GM23338 (cell line): ENCODE measurements at regions not wholly inside any gene's neighbourhood (a gene's known extent, or its start where the extent isn't known, plus 50 kb on each side); places are given as distances from the start of the nearest gene placed in this dataset.

Experiments
- ATAC-seq: fragments of 200-7000 bp; cut with Tn5 transposase; 3 replicates; pipeline ENCODE4 v1.9.1; 2020
- DNase-seq: peaks from one replicate; pipeline ENCODE4 v3.0.0-alpha.2; 2015; ENCODE audit warnings: low spot score
- H2AFZ ChIP-seq: fragments of 200-600 bp; sonication (generic); 2 replicates; pipeline ENCODE4 v1.8.0; 2016; ENCODE audit warnings: antibody characterized with exemption, mild to moderate bottlenecking, moderate library complexity
- H3F3A ChIP-seq: fragments of 200-600 bp; sonication (generic); replicated peaks from 2 replicates; pipeline ENCODE4 v1.8.0; 2017; ENCODE audit warnings: antibody characterized with exemption, mixed run types, low read depth
- H3K27ac ChIP-seq: fragments of 200-600 bp; sonication (generic); 2 replicates; pipeline ENCODE4 v1.6.1; 2016; ENCODE audit warnings: low read depth
- H3K27me3 ChIP-seq: fragments of 200-600 bp; sonication (generic); 2 replicates; pipeline ENCODE4 v1.8.0; 2016; ENCODE audit warnings: mild to moderate bottlenecking, mixed run types, moderate library complexity; ENCODE audit not compliant: insufficient read depth
- H3K36me3 ChIP-seq: fragments of 200-600 bp; sonication (generic); 2 replicates; pipeline ENCODE4 v1.8.0; 2016; ENCODE audit warnings: mild to moderate bottlenecking; ENCODE audit not compliant: insufficient read depth
- H3K4me1 ChIP-seq: fragments of 200-600 bp; sonication (generic); 2 replicates; pipeline ENCODE4 v1.8.0; 2016; ENCODE audit warnings: mild to moderate bottlenecking, moderate library complexity; ENCODE audit not compliant: insufficient read depth
- H3K4me2 ChIP-seq: fragments of 200-600 bp; sonication (generic); 2 replicates; pipeline ENCODE4 v1.7.1; 2017; ENCODE audit warnings: mixed run types
- H3K4me3 ChIP-seq: fragments of 200-600 bp; sonication (generic); 2 replicates; pipeline ENCODE4 v1.6.1; 2016; ENCODE audit warnings: mixed run types
- H3K79me2 ChIP-seq: fragments of 200-600 bp; sonication (generic); replicated peaks from 2 replicates; pipeline ENCODE4 v1.8.0; 2017; ENCODE audit warnings: mild to moderate bottlenecking; ENCODE audit not compliant: insufficient read depth
- H3K9me2 ChIP-seq: fragments of 200-600 bp; sonication (generic); 2 replicates; pipeline ENCODE4 v1.8.0; 2017; ENCODE audit not compliant: insufficient read depth
- H4K20me1 ChIP-seq: fragments of 200-600 bp; sonication (generic); replicated peaks from 2 replicates; pipeline ENCODE4 v1.8.0; 2017; ENCODE audit warnings: mild to moderate bottlenecking; ENCODE audit not compliant: insufficient read depth
- H3K27ac Mint-ChIP-seq: 2 replicates; pipeline ENCODE4 v1.8.0; 2020; ENCODE audit warnings: inconsistent platforms, mild to moderate bottlenecking, moderate library complexity, mixed read lengths
- H3K27me3 Mint-ChIP-seq: 3 replicates; pipeline ENCODE4 v1.8.0; 2022; ENCODE audit warnings: low read depth, mild to moderate bottlenecking, moderate library complexity, mixed read lengths, inconsistent platforms; ENCODE audit not compliant: insufficient read depth, poor library complexity
- H3K36me3 Mint-ChIP-seq: 3 replicates; pipeline ENCODE4 v1.8.0; 2021; ENCODE audit warnings: low read depth, mild to moderate bottlenecking, inconsistent platforms, moderate library complexity, mixed read lengths
- H3K4me1 Mint-ChIP-seq: 3 replicates; pipeline ENCODE4 v1.8.0; 2020; ENCODE audit warnings: mild to moderate bottlenecking, inconsistent platforms, mixed read lengths
- H3K4me3 Mint-ChIP-seq: 3 replicates; pipeline ENCODE4 v1.8.0; 2021; ENCODE audit warnings: moderate library complexity, mild to moderate bottlenecking, inconsistent platforms, mixed read lengths
- H3K9me3 Mint-ChIP-seq: 3 replicates; pipeline ENCODE4 v1.8.0; 2020; ENCODE audit warnings: moderate library complexity, mild to moderate bottlenecking, inconsistent platforms, mixed read lengths
- CREB1 ChIP-seq: fragments of 250-450 bp; sonication (Bioruptor Pico); IDR thresholded peaks from 2 replicates; pipeline ENCODE4 v1.5.0; 2020; ENCODE audit warnings: low read depth, mild to moderate bottlenecking, moderate library complexity
- EZH2 ChIP-seq: fragments of 200-600 bp; sonication (generic); IDR thresholded peaks from one replicate; pipeline ENCODE4 v1.8.0; 2017; ENCODE audit warnings: antibody characterized with exemption, mild to moderate bottlenecking, low read depth; ENCODE audit not compliant: unreplicated experiment
- EZH2phosphoT487 ChIP-seq: fragments of 200-600 bp; sonication (generic); IDR thresholded peaks from one replicate; pipeline ENCODE4 v1.8.1; 2018; ENCODE audit warnings: antibody characterized with exemption; ENCODE audit not compliant: unreplicated experiment
- JUNB ChIP-seq: IDR thresholded peaks from one replicate; pipeline ENCODE4 v1.6.1; 2016; ENCODE audit warnings: antibody characterized with exemption; ENCODE audit not compliant: unreplicated experiment
- NANOG ChIP-seq: IDR thresholded peaks from 2 replicates; pipeline ENCODE4 v1.6.1; 2016; ENCODE audit warnings: antibody characterized with exemption, borderline replicate concordance
- POLR2AphosphoS5 ChIP-seq: IDR thresholded peaks from 2 replicates; pipeline ENCODE4 v1.6.1; 2016; ENCODE audit warnings: antibody characterized with exemption, low read depth
- REST ChIP-seq: IDR thresholded peaks from one replicate; pipeline ENCODE4 v1.6.1; 2018; ENCODE audit warnings: antibody characterized with exemption; ENCODE audit not compliant: unreplicated experiment
- STAT1 ChIP-seq: IDR thresholded peaks from one replicate; pipeline ENCODE4 v1.6.1; 2016; ENCODE audit warnings: antibody characterized with exemption; ENCODE audit not compliant: unreplicated experiment
- ZNF114 ChIP-seq: fragments of 250-450 bp; sonication (Bioruptor Pico); IDR thresholded peaks from 2 replicates; pipeline ENCODE4 v1.5.0; 2020; ENCODE audit warnings: mild to moderate bottlenecking, moderate library complexity
- ZNF331 ChIP-seq: fragments of 250-450 bp; sonication (Bioruptor Pico); IDR thresholded peaks from 2 replicates; pipeline ENCODE4 v1.5.0; 2020; ENCODE audit warnings: low read depth, mild to moderate bottlenecking, moderate library complexity
- TF ChIP-seq, protein P1 (sequence below), 2 experiments: fragments of 200-600 bp in 1 of 2; sonication (generic) in 1 of 2; conservative IDR thresholded peaks; 2 replicates each; pipeline versions ENCODE4 v1.5.1 to v1.6.1; 2016 to 2017; ENCODE audit warnings: antibody characterized with exemption in 2 of 2, low read depth in 2 of 2, mild to moderate bottlenecking in 2 of 2, moderate library complexity in 1 of 2
- TF ChIP-seq, protein P2 (sequence below): IDR thresholded peaks from 2 replicates; pipeline ENCODE4 v1.6.1; 2016; ENCODE audit warnings: antibody characterized with exemption
- TF ChIP-seq, protein P3 (sequence below): fragments of 250-450 bp; sonication (Bioruptor Pico); IDR thresholded peaks from 2 replicates; pipeline ENCODE4 v1.5.0; 2020; ENCODE audit warnings: mild to moderate bottlenecking, moderate library complexity

DNA sequence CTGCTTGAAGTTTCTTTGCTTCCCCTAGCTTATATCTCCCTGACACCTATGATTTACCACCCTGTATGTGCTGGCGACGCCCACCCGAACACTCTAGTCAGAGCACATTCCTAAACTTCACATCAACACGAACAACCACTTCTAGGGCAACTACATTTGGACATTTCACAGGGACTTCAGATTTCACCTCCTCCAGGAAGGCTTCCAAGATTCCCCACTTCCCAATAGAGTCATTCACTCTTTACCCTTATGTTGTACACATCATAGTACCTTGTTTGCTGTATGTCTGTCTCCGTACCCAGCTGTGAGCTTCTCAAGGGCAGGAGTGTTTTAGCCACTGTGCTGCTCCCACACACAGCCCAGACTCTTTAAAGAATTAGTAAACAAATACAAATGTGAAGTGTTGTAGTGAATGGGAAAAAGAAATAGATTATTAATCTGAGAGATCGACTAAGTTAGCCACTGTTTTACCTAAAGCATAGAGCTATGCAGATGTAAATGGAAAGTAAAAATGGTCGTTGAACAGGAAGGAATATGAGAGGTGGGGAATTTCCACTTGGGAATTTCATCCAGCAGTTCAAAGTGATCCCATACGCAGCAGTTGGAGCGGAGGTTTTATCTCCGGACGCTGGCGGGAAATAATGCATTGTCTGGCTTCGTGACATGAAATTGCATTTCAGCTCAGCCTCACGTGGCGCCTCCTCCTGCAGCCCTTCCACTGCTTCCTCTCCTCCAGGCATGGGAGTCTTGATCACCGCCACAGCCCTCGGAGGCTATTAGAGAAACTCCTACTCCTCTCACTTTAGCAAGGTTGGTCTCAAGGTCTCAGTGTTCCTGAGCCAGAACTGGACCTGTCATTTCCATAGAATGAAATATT is 233.4 kb upstream of the COPS8 start:
- ATAC-seq (no peak), DNase-seq (no peak)
- Histone ChIP-seq H3K4me3 (no peak overlapping the region), H3K4me2 (no peak overlapping the region), H3K27ac (no peak overlapping the region), H3K9me2 (peaks cover 4% of the 10 kb centered on the region; the same call in 1 of the 2 replicates), H3K79me2 (no peaks in the 10 kb centered on the region), H4K20me1 (no peaks in the 10 kb centered on the region), H3K36me3 (no peaks in the 10 kb centered on the region), H3K4me1 (peaks cover 24% of the 10 kb centered on the region), H3F3A (no peaks in the 10 kb centered on the region), H2AFZ (no peak overlapping the region), H3K27me3 (no peaks in the 10 kb centered on the region)
- Mint-ChIP-seq H3K36me3 (peaks cover 13% of the 10 kb centered on the region), H3K4me3 (no peak overlapping the region), H3K4me1 (peaks cover 45% of the 10 kb centered on the region), H3K27me3 (peaks cover 26% of the 10 kb centered on the region), H3K27ac (no peak overlapping the region), H3K9me3 (peaks cover 18% of the 10 kb centered on the region; the same call in 2 of the 3 replicates)
- TF ChIP-seq, protein P1, sequence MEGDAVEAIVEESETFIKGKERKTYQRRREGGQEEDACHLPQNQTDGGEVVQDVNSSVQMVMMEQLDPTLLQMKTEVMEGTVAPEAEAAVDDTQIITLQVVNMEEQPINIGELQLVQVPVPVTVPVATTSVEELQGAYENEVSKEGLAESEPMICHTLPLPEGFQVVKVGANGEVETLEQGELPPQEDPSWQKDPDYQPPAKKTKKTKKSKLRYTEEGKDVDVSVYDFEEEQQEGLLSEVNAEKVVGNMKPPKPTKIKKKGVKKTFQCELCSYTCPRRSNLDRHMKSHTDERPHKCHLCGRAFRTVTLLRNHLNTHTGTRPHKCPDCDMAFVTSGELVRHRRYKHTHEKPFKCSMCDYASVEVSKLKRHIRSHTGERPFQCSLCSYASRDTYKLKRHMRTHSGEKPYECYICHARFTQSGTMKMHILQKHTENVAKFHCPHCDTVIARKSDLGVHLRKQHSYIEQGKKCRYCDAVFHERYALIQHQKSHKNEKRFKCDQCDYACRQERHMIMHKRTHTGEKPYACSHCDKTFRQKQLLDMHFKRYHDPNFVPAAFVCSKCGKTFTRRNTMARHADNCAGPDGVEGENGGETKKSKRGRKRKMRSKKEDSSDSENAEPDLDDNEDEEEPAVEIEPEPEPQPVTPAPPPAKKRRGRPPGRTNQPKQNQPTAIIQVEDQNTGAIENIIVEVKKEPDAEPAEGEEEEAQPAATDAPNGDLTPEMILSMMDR (conservative IDR thresholded peaks at IDR 0.05; ENCODE audit: low read depth in 2 of 2) = no peak
- TF ChIP-seq STAT1 (no peak), EZH2 (no peak), ZNF114 (CRISPR knock-in tag) (no peak), NANOG (no peak), EZH2phosphoT487 (no peak), ZNF331 (CRISPR knock-in tag) (no peak), CREB1 (CRISPR knock-in tag) (no peak), JUNB (no peak), POLR2AphosphoS5 (no peak), REST (no peak)
- TF ChIP-seq, protein P2, sequence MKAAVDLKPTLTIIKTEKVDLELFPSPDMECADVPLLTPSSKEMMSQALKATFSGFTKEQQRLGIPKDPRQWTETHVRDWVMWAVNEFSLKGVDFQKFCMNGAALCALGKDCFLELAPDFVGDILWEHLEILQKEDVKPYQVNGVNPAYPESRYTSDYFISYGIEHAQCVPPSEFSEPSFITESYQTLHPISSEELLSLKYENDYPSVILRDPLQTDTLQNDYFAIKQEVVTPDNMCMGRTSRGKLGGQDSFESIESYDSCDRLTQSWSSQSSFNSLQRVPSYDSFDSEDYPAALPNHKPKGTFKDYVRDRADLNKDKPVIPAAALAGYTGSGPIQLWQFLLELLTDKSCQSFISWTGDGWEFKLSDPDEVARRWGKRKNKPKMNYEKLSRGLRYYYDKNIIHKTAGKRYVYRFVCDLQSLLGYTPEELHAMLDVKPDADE = no peak
- TF ChIP-seq, protein P3, sequence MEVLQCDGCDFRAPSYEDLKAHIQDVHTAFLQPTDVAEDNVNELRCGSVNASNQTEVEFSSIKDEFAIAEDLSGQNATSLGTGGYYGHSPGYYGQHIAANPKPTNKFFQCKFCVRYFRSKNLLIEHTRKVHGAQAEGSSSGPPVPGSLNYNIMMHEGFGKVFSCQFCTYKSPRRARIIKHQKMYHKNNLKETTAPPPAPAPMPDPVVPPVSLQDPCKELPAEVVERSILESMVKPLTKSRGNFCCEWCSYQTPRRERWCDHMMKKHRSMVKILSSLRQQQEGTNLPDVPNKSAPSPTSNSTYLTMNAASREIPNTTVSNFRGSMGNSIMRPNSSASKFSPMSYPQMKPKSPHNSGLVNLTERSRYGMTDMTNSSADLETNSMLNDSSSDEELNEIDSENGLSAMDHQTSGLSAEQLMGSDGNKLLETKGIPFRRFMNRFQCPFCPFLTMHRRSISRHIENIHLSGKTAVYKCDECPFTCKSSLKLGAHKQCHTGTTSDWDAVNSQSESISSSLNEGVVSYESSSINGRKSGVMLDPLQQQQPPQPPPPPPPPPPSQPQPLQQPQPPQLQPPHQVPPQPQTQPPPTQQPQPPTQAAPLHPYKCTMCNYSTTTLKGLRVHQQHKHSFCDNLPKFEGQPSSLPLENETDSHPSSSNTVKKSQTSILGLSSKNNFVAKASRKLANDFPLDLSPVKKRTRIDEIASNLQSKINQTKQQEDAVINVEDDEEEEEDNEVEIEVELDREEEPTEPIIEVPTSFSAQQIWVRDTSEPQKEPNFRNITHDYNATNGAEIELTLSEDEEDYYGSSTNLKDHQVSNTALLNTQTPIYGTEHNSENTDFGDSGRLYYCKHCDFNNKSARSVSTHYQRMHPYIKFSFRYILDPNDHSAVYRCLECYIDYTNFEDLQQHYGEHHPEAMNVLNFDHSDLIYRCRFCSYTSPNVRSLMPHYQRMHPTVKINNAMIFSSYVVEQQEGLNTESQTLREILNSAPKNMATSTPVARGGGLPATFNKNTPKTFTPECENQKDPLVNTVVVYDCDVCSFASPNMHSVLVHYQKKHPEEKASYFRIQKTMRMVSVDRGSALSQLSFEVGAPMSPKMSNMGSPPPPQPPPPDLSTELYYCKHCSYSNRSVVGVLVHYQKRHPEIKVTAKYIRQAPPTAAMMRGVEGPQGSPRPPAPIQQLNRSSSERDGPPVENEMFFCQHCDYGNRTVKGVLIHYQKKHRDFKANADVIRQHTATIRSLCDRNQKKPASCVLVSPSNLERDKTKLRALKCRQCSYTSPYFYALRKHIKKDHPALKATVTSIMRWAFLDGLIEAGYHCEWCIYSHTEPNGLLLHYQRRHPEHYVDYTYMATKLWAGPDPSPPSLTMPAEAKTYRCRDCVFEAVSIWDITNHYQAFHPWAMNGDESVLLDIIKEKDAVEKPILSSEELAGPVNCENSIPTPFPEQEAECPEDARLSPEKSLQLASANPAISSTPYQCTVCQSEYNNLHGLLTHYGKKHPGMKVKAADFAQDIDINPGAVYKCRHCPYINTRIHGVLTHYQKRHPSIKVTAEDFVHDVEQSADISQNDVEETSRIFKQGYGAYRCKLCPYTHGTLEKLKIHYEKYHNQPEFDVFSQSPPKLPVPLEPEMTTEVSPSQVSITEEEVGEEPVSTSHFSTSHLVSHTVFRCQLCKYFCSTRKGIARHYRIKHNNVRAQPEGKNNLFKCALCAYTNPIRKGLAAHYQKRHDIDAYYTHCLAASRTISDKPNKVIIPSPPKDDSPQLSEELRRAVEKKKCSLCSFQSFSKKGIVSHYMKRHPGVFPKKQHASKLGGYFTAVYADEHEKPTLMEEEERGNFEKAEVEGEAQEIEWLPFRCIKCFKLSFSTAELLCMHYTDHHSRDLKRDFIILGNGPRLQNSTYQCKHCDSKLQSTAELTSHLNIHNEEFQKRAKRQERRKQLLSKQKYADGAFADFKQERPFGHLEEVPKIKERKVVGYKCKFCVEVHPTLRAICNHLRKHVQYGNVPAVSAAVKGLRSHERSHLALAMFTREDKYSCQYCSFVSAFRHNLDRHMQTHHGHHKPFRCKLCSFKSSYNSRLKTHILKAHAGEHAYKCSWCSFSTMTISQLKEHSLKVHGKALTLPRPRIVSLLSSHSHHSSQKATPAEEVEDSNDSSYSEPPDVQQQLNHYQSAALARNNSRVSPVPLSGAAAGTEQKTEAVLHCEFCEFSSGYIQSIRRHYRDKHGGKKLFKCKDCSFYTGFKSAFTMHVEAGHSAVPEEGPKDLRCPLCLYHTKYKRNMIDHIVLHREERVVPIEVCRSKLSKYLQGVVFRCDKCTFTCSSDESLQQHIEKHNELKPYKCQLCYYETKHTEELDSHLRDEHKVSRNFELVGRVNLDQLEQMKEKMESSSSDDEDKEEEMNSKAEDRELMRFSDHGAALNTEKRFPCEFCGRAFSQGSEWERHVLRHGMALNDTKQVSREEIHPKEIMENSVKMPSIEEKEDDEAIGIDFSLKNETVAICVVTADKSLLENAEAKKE (CRISPR knock-in tag) = no peak
